ENCODE measurements at regions not wholly inside any gene's neighbourhood (a gene's known extent, or its start where the extent isn't known, plus 50 kb on each side); places are given as distances from the start of the nearest gene placed in this dataset.
"Not testable (repeated sequence)": the region's sequence is repeated elsewhere in the genome, so short reads cannot be mapped to it uniquely, and the experiment has no call there.

- Mint-ChIP-seq H3K4me1 (ENCODE audit: low read depth, unreplicated experiment) (peaks cover 2% of the 10 kb centered on the region), H3K36me3 (ENCODE audit: unreplicated experiment) (peaks cover 17% of the 10 kb centered on the region), H3K27me3 (ENCODE audit: unreplicated experiment) (peaks cover 3% of the 10 kb centered on the region), H3K27ac (ENCODE audit: unreplicated experiment) (no peak overlapping the region), H3K9me3 (ENCODE audit: unreplicated experiment) (peaks cover 7% of the 10 kb centered on the region), H3K4me3 (ENCODE audit: unreplicated experiment) (no peak overlapping the region)
- TF ChIP-seq CTCF (IDR thresholded peaks at IDR 0.05; ENCODE audit: partially characterized antibody, unreplicated experiment), result no peak
- no peak for DNase-seq
These were observed 116.6 kb downstream of the SHOX start for GRCh38 chrX:747176-747575.

- Mint-ChIP-seq H3K9me3 (ENCODE audit: unreplicated experiment) (peaks cover 16% of the 10 kb centered on the region), H3K36me3 (ENCODE audit: unreplicated experiment) (peaks cover 19% of the 10 kb centered on the region), H3K4me1 (ENCODE audit: low read depth, unreplicated experiment) (no peaks in the 10 kb centered on the region), H3K27ac (ENCODE audit: unreplicated experiment) (no peak overlapping the region), H3K27me3 (ENCODE audit: unreplicated experiment) (peaks cover 6% of the 10 kb centered on the region), H3K4me3 (ENCODE audit: unreplicated experiment) (no peak overlapping the region)
- no peak for TF ChIP-seq CTCF (IDR thresholded peaks at IDR 0.05; ENCODE audit: partially characterized antibody, unreplicated experiment)
- DNase-seq, result no peak
These were observed 109.0 kb downstream of the SHOX start for GRCh38 chrX:739611-740010.

- H3K27ac Mint-ChIP-seq (ENCODE audit: unreplicated experiment); H3K4me1 Mint-ChIP-seq (ENCODE audit: low read depth, unreplicated experiment); H3K36me3 Mint-ChIP-seq (ENCODE audit: unreplicated experiment); H3K27me3 Mint-ChIP-seq (ENCODE audit: unreplicated experiment); DNase-seq; H3K9me3 Mint-ChIP-seq (ENCODE audit: unreplicated experiment); H3K4me3 Mint-ChIP-seq (ENCODE audit: unreplicated experiment): not testable (repeated sequence)
These were observed 106.4 kb downstream of the SHOX start for GRCh38 chrX:737021-737420.

GRCh38 chrX:734362-734761 is 103.8 kb downstream of the SHOX start:
- peaks cover 5% of the 10 kb centered on the region for H3K27me3 Mint-ChIP-seq (ENCODE audit: unreplicated experiment)
- no peak for TF ChIP-seq CTCF (IDR thresholded peaks at IDR 0.05; ENCODE audit: partially characterized antibody, unreplicated experiment)

GRCh38 chrX:733961-734360 is 103.4 kb downstream of the SHOX start:
- no peak for TF ChIP-seq CTCF (IDR thresholded peaks at IDR 0.05; ENCODE audit: partially characterized antibody, unreplicated experiment)
- Mint-ChIP-seq H3K4me3 (ENCODE audit: unreplicated experiment) (no peak overlapping the region), H3K36me3 (ENCODE audit: unreplicated experiment) (no peaks in the 10 kb centered on the region), H3K9me3 (ENCODE audit: unreplicated experiment) (peaks cover 4% of the 10 kb centered on the region), H3K4me1 (ENCODE audit: low read depth, unreplicated experiment) (peaks cover 3% of the 10 kb centered on the region), H3K27me3 (ENCODE audit: unreplicated experiment) (peaks cover 5% of the 10 kb centered on the region), H3K27ac (ENCODE audit: unreplicated experiment) (no peak overlapping the region)
- no peak for DNase-seq

More at GRCh38 chrX:734362-734761, 103.8 kb downstream of the SHOX start:
- Mint-ChIP-seq H3K36me3 (ENCODE audit: unreplicated experiment) (no peaks in the 10 kb centered on the region), H3K9me3 (ENCODE audit: unreplicated experiment) (peaks cover 4% of the 10 kb centered on the region), H3K4me3 (ENCODE audit: unreplicated experiment) (no peak overlapping the region), H3K4me1 (ENCODE audit: low read depth, unreplicated experiment) (peaks cover 3% of the 10 kb centered on the region), H3K27ac (ENCODE audit: unreplicated experiment) (no peak overlapping the region)
- DNase-seq, result no peak

Data from glutamatergic neuron (in vitro differentiated cells).